H9 (cell line): ENCODE measurements at regions not wholly inside any gene's neighbourhood (a gene's known extent, or its start where the extent isn't known, plus 50 kb on each side); places are given as distances from the start of the nearest gene placed in this dataset.

ENCODE experiments used
- DNase-seq: peaks from one replicate; pipeline ENCODE4 v3.0.0-alpha.2; 2017
- H2AFZ ChIP-seq: one replicate; pipeline ENCODE4 v1.6.1; 2013; ENCODE audit warnings: mild to moderate bottlenecking, low read length, control low read depth, moderate library complexity
- H2AK5ac ChIP-seq: 2 replicates; pipeline ENCODE4 v1.6.1; 2013; ENCODE audit warnings: low read length, control low read depth, mixed read lengths; ENCODE audit not compliant: insufficient read length
- H2BK120ac ChIP-seq: one replicate; pipeline ENCODE4 v1.6.1; 2013; ENCODE audit warnings: low read depth, mild to moderate bottlenecking, low read length, control low read depth, inconsistent platforms; ENCODE audit not compliant: poor library complexity, severe bottlenecking
- H2BK12ac ChIP-seq: 2 replicates; pipeline ENCODE4 v1.6.1; 2013; ENCODE audit warnings: low read length, control low read depth, mixed read lengths, low read depth; ENCODE audit not compliant: insufficient read length
- H2BK15ac ChIP-seq: 2 replicates; pipeline ENCODE4 v1.6.1; 2013; ENCODE audit warnings: low read depth, low read length, control low read depth
- H2BK20ac ChIP-seq: one replicate; pipeline ENCODE4 v1.6.1; 2013; ENCODE audit warnings: low read depth, mild to moderate bottlenecking, low read length, control low read depth, inconsistent platforms; ENCODE audit not compliant: poor library complexity, severe bottlenecking
- H2BK5ac ChIP-seq: 2 replicates; pipeline ENCODE4 v1.6.1; 2013; ENCODE audit warnings: low read length, control low read depth, mixed read lengths; ENCODE audit not compliant: insufficient read length
- H3K14ac ChIP-seq: 2 replicates; pipeline ENCODE4 v1.6.1; 2013; ENCODE audit warnings: low read length, control low read depth; ENCODE audit not compliant: insufficient read depth
- H3K18ac ChIP-seq: 2 replicates; pipeline ENCODE4 v1.6.1; 2013; ENCODE audit warnings: low read depth, mild to moderate bottlenecking, mixed read lengths, low read length, control low read depth; ENCODE audit not compliant: insufficient read length
- H3K23ac ChIP-seq: 2 replicates; pipeline ENCODE4 v1.6.1; 2013; ENCODE audit warnings: low read length, control low read depth, mixed read lengths, low read depth; ENCODE audit not compliant: insufficient read length
- H3K23me2 ChIP-seq: 2 replicates; pipeline ENCODE4 v1.6.1; 2013; ENCODE audit warnings: low read depth, mild to moderate bottlenecking, mixed read lengths, low read length, control low read depth; ENCODE audit not compliant: insufficient read length, poor library complexity, severe bottlenecking
- H3K27ac ChIP-seq: 2 replicates; pipeline ENCODE4 v1.5.1; 2013; ENCODE audit warnings: low read length, control low read depth, mixed read lengths, low read depth; ENCODE audit not compliant: insufficient read length
- H3K27me3 ChIP-seq: 2 replicates; pipeline ENCODE4 v1.6.1; 2013; ENCODE audit warnings: low read length, control low read depth, inconsistent platforms; ENCODE audit not compliant: insufficient read depth
- H3K4ac ChIP-seq: 2 replicates; pipeline ENCODE4 v1.6.1; 2013; ENCODE audit warnings: low read depth, mild to moderate bottlenecking, control low read depth, inconsistent platforms, low read length, moderate library complexity
- H3K4me1 ChIP-seq: 2 replicates; pipeline ENCODE4 v1.6.1; 2013; ENCODE audit warnings: low read length, control low read depth, inconsistent platforms; ENCODE audit not compliant: insufficient read depth
- H3K4me2 ChIP-seq: 2 replicates; pipeline ENCODE4 v1.6.1; 2013; ENCODE audit warnings: low read length, control low read depth, mixed read lengths; ENCODE audit not compliant: insufficient read length, insufficient read depth
- H3K56ac ChIP-seq: 2 replicates; pipeline ENCODE4 v1.6.1; 2013; ENCODE audit warnings: low read depth, mild to moderate bottlenecking, mixed read lengths, low read length, control low read depth; ENCODE audit not compliant: insufficient read length
- H3K79me1 ChIP-seq: 2 replicates; pipeline ENCODE4 v1.6.1; 2013; ENCODE audit warnings: low read depth, mild to moderate bottlenecking, moderate library complexity, low read length, control low read depth, inconsistent platforms; ENCODE audit not compliant: insufficient read depth, poor library complexity, severe bottlenecking
- H3K79me2 ChIP-seq: 2 replicates; pipeline ENCODE4 v1.6.1; 2013; ENCODE audit warnings: low read length, control low read depth, inconsistent platforms; ENCODE audit not compliant: insufficient read depth
- H3K9ac ChIP-seq: 2 replicates; pipeline ENCODE4 v1.6.1; 2013; ENCODE audit warnings: low read length, control low read depth, mixed read lengths; ENCODE audit not compliant: insufficient read length; ENCODE audit errors: extremely low read depth
- H3K9me3 ChIP-seq: one replicate; pipeline ENCODE4 v1.6.1; 2013; ENCODE audit warnings: low read depth, low read length, inconsistent platforms; ENCODE audit not compliant: control insufficient read depth
- H3T11ph ChIP-seq: one replicate; pipeline ENCODE4 v1.6.1; 2013; ENCODE audit warnings: mild to moderate bottlenecking, low read length, control low read depth, inconsistent platforms
- H4K20me1 ChIP-seq: one replicate; pipeline ENCODE4 v1.6.1; 2013; ENCODE audit not compliant: control insufficient read depth, insufficient read length, insufficient read depth
- H4K5ac ChIP-seq: 2 replicates; pipeline ENCODE4 v1.6.1; 2013; ENCODE audit warnings: low read depth, mild to moderate bottlenecking, mixed read lengths, low read length, control low read depth; ENCODE audit not compliant: insufficient read length
- H4K8ac ChIP-seq: replicated peaks from 2 replicates; pipeline ENCODE4 v1.6.1; 2013; ENCODE audit warnings: low read length, control low read depth, mixed read lengths, low read depth; ENCODE audit not compliant: insufficient read length
- H4K91ac ChIP-seq: 2 replicates; pipeline ENCODE4 v1.6.1; 2013; ENCODE audit warnings: low read depth, mild to moderate bottlenecking, moderate library complexity, mixed read lengths, low read length, control low read depth; ENCODE audit not compliant: insufficient read length
- H3K27ac Mint-ChIP-seq, 3 experiments: 2 replicates in 2 of 3; 3 replicates in 1 of 3; pipeline ENCODE4 v1.8.0; 2020 to 2021; ENCODE audit warnings: mixed read lengths in 3 of 3, mild to moderate bottlenecking in 1 of 3, moderate library complexity in 1 of 3
- H3K27me3 Mint-ChIP-seq: 2 replicates; pipeline ENCODE4 v1.8.0; 2021; ENCODE audit warnings: low read depth, mild to moderate bottlenecking, moderate library complexity, mixed read lengths
- H3K36me3 Mint-ChIP-seq, 3 experiments: 2 replicates in 2 of 3; 3 replicates in 1 of 3; pipeline ENCODE4 v1.8.0; 2020 to 2021; ENCODE audit warnings: low read depth in 3 of 3, mixed read lengths in 3 of 3; ENCODE audit not compliant: insufficient read depth in 1 of 3
- H3K4me1 Mint-ChIP-seq, 2 experiments: 2 replicates each; pipeline ENCODE4 v1.8.0; 2020; ENCODE audit warnings: mixed read lengths in 2 of 2
- H3K4me3 Mint-ChIP-seq, 2 experiments: 2 replicates in 1 of 2; 3 replicates in 1 of 2; pipeline ENCODE4 v1.8.0; 2020 to 2021; ENCODE audit warnings: mild to moderate bottlenecking in 2 of 2, mixed read lengths in 2 of 2, moderate library complexity in 1 of 2
- H3K9me3 Mint-ChIP-seq, 2 experiments: 2 replicates in 1 of 2; 3 replicates in 1 of 2; pipeline ENCODE4 v1.8.0; 2020; ENCODE audit warnings: mild to moderate bottlenecking in 2 of 2, mixed read lengths in 2 of 2, moderate library complexity in 1 of 2
- WGBS: extraction: QIAGEN DNeasy Blood & Tissue Kit; methylation state at CpG from one replicate; pipeline ENCODE4 v1.1.7; 2013; ENCODE audit warnings: missing lambda C conversion rate, low lambda C conversion rate, mixed read lengths; ENCODE audit not compliant: insufficient read length; ENCODE audit errors: extremely low coverage; 5-methylcytosine and 5-hydroxymethylcytosine counted together
- TF ChIP-seq, protein P1 (sequence below): fragments of 200-600 bp; sonication (generic); conservative IDR thresholded peaks from 3 replicates; pipeline ENCODE4 v1.8.0; 2021; ENCODE audit warnings: antibody characterized with exemption, mild to moderate bottlenecking

DNA sequence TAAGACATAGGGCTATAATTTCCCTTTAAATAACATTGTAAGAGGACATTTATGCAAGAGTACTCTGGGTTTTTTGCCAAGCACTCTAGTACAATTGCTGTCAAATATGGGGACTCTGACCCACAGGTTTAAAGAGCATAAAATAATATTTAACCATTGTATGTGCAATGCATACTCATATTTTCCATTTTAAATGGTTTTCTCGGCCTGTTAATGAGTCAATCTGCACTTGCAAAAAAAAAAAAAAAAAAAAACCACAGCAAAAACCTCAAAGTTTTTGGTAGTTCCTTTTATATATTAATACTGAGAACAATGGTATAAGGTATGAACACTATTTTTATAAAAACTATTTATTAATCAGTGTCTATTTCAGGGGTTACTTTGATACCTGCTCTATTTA is 304.0 kb upstream of the CBLB start:
- no peak overlapping the region for H3K23ac ChIP-seq
- TF ChIP-seq, protein P1, sequence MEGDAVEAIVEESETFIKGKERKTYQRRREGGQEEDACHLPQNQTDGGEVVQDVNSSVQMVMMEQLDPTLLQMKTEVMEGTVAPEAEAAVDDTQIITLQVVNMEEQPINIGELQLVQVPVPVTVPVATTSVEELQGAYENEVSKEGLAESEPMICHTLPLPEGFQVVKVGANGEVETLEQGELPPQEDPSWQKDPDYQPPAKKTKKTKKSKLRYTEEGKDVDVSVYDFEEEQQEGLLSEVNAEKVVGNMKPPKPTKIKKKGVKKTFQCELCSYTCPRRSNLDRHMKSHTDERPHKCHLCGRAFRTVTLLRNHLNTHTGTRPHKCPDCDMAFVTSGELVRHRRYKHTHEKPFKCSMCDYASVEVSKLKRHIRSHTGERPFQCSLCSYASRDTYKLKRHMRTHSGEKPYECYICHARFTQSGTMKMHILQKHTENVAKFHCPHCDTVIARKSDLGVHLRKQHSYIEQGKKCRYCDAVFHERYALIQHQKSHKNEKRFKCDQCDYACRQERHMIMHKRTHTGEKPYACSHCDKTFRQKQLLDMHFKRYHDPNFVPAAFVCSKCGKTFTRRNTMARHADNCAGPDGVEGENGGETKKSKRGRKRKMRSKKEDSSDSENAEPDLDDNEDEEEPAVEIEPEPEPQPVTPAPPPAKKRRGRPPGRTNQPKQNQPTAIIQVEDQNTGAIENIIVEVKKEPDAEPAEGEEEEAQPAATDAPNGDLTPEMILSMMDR = no peak
- H2BK12ac ChIP-seq = no peak overlapping the region
- Mint-ChIP-seq H3K27ac (no peak overlapping the region), H3K36me3 (no peaks in the 10 kb centered on the region), H3K9me3 (peaks cover 0 to 2% of the 10 kb centered on the region in 2 experiments; a peak in 1 of 5 replicates), H3K4me3 (no peak overlapping the region), H3K27me3 (no peaks in the 10 kb centered on the region), H3K4me1 (peaks cover 15 to 16% of the 10 kb centered on the region in 2 experiments)
- DNase-seq = no peak
- H4K20me1 ChIP-seq = no peaks in the 10 kb centered on the region
- peaks cover 4% of the 10 kb centered on the region; the same call in 1 of the 2 replicates for H3K4me1 ChIP-seq
- no peak overlapping the region for H3K14ac ChIP-seq
- no peak overlapping the region for H2BK120ac ChIP-seq
- H3K9ac ChIP-seq = no peak overlapping the region
- H3K9me3 ChIP-seq = no peaks in the 10 kb centered on the region
- no peak overlapping the region for H2BK5ac ChIP-seq
- H3K23me2 ChIP-seq = no peaks in the 10 kb centered on the region
- no peak overlapping the region for H3K18ac ChIP-seq
- H2BK20ac ChIP-seq = no peak overlapping the region
- H3K79me1 ChIP-seq = no peaks in the 10 kb centered on the region
- no peak overlapping the region for H3T11ph ChIP-seq
- H2BK15ac ChIP-seq = no peak overlapping the region
- WGBS = no CpG with 5 or more reads among the region's 1 CpG
- H3K4me2 ChIP-seq = no peak overlapping the region
- no peak overlapping the region for H3K56ac ChIP-seq
- H2AK5ac ChIP-seq = no peak overlapping the region
- H4K5ac ChIP-seq = no peak overlapping the region
- H3K27ac ChIP-seq = no peak overlapping the region
- H3K4ac ChIP-seq = no peak overlapping the region
- H4K91ac ChIP-seq = no peak overlapping the region
- H4K8ac ChIP-seq = no peak overlapping the region
- no peaks in the 10 kb centered on the region for H3K79me2 ChIP-seq
- no peaks in the 10 kb centered on the region for H3K27me3 ChIP-seq
- H2AFZ ChIP-seq = no peak overlapping the region
